A673 (cell line): ENCODE measurements at regions not wholly inside any gene's neighbourhood (a gene's known extent, or its start where the extent isn't known, plus 50 kb on each side); places are given as distances from the start of the nearest gene placed in this dataset.

Experiments used
- CTCF ChIP-seq: fragments of 300-800, 200-600 bp; sonication (generic); conservative IDR thresholded peaks from 2 replicates; pipeline ENCODE4 v1.5.1; 2017; ENCODE audit warnings: low read depth, mild to moderate bottlenecking, antibody characterized with exemption, low read length, moderate library complexity, mixed read lengths
- EZH2 ChIP-seq: fragments of 200-600 bp; sonication (generic); IDR thresholded peaks from 2 replicates; pipeline ENCODE4 v1.6.1; 2017; ENCODE audit warnings: borderline replicate concordance, low read depth, mild to moderate bottlenecking, mixed read lengths, antibody characterized with exemption, low read length; ENCODE audit not compliant: poor library complexity, severe bottlenecking

- no peak for TF ChIP-seq CTCF
- no peak for TF ChIP-seq EZH2
Observed at GRCh38 chr20:39756828-39757227, 794.7 kb downstream of the DHX35 start.
